Suppressor macrophage treated with lipopolysaccharide for 1 hour (primary cell): ENCODE measurements at regions not wholly inside any gene's neighbourhood (a gene's known extent, or its start where the extent isn't known, plus 50 kb on each side); places are given as distances from the start of the nearest gene placed in this dataset.
"Not testable (repeated sequence)": the region's sequence is repeated elsewhere in the genome, so short reads cannot be mapped to it uniquely, and the experiment has no call there.

Experiments
- DNase-seq, 3 donors: peaks; one replicate each; pipeline ENCODE4 v3.0.0-alpha.2; 2020 to 2022

DNA sequence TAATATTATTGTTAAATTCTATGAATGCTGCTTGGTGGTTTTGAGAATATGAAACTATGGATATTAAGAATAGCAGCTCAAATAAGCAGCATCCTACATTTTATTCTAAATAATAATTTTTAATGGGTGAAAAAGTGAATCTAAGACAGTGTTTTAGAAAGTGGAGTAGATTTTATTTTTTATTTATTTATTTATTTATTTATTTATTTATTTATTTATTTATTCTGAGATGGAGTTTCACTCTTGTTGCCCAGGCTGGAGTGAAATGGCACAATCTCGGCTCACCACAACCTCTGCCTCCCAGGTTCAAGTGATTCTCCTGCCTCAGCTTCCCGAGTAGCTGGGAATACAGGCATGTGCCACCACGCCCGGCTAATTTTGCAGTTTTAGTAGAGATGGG, 1199.4 kb downstream of the EPHA7 start:
- not testable (repeated sequence) for DNase-seq

DNA sequence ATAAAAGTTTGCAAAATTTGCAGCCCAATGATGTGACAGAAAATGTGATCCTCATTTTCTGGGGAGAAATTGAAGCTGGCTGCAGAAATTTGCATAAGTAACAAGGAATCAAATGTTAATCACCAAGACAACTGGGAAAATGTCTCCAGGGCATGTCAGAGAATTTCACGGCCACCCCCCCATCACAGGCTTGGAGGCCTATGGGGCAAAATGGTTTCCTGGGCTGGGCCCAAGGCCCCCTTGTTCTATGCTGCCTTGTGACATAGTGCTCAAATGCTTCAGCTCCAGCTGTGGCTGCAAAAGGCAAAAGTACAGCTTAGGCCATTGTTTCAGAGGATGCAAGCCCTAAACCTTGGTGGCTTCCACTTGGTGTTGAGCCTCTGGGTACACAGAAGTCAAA, 1202.6 kb downstream of the EPHA7 start:
- DNase-seq, result no peak

DNA sequence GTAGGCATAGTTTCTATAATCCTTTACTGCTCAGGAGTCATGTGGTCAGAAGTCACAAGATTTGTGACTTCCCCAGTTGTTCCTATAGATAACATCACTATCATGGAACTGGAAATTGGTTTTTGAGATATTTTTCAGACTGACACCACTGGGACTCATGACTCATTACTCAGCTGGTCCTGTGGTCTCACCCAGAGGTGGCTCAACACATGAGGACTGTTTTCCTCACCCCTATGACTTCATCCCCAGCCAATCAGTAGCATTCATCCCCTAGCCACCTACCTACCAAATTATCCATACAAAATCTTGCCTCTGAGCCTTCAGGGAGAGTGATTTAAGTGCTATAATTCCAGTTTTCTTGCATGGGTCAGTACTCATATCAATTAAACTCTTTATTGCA, 1217.7 kb downstream of the EPHA7 start:
- DNase-seq, result peak in 2 of 3 donors; percentile 1 to 5

DNA sequence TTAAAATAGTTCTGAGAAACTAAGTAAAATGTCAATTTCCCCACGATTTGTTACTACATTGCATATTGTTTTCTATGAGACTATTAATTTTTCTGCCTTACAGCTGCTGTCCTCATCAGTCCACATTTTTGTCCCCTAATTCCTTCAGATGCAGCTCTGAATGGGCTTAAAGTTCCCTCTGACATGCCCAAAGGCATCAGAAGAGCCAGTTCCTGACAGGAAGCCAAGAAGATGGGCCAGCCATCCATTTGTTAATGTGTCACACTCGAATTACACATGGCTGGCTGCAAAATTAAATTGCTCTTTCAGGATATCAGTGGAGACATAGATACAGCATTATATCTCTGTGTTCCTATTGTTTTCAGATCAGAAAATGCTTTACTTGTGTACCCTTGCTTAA, 1223.0 kb downstream of the EPHA7 start:
- no peak for DNase-seq

DNA sequence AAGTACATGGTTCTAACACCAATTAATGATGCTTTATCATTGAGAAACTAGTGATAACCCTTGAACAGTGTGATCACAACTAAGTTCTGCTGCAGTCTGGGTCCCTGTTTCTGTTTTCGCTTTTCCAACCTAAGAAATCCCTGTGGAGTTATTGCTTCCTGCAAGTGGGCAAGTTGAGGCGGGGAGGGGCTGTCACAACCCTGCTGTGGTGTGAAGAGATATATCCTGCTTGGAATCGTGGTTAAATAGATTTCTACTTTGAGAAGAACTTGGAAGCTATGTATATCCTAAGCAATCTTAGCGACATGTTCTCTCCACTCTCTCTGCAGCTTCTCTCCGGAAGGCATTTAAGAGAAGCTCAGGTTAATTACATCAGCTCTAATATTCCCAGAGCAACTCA, 1223.6 kb downstream of the EPHA7 start:
- DNase-seq, result no peak

DNA sequence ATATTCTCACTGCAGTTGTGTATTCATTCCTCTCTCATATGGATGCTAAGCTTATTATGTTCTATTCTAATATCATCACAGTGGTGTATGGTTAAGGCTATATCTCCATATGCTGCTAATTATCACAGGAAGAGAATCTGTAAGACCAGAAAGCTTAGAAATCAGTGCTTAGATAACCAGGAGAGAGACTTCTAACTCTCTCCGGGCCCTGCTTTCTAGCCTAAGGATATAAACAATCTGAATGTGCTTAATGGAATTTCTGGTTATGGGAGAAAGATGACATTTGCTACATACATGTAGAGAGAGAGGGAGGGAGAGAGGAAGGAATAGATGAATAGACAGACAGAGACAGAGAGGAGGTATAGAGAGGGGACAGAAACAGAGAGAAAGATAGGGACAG, 1231.3 kb downstream of the EPHA7 start:
- DNase-seq, result no peak

DNA sequence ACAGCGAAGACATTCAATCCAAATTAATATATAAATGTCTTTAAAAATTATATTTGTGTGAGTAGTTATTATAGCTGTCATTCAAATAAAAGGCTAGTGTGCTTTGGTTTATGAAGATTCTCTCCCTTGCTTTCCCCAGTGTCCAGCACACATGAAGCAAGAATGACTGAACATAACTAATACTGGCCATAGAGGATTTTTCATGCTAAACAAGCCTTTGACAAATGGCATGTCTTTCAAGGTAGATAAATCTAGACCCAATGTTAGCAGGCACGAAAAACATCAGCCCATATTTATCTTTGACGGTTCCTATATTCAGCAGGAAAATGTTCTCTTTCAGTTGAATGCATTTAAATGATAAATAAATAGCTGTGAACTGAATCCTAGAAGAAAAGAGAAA, 1234.4 kb downstream of the EPHA7 start:
- no peak for DNase-seq

DNA sequence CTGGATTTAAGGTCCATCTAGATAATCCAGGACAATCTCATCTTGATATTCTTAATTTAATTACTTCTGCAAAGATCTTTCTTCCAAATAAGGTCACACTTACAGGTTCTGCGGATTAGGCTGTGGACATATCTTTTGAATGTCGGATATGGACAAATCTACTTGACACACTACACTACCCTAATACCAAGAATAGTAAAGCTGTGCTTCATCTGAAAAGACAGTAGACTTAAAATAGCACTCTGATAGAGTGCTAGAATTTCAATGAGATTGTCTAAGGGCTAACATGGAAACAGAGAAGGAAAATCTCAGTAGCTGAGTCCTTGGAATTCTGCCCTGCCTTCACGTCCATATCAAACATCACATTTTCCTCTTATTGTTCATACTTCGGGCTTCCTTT, 1238.0 kb downstream of the EPHA7 start:
- DNase-seq, result no peak

DNA sequence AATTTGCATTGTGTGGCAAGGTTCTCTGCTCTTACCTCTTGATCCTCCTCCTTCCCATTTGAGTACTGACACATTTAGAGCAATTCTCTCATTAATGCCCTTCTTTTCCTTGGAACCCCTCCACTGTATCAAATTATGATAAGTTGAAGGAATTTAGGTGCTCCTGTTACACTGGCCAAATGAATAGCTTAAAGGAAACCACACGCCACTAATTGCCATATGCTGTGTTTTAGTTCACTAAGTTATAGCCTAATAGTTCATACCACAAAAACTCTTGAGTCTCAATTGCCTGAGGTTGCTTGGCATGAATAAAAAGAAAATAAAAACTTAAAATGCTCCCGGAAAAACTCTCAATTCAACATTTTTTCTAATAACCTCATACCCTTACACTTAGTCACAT, 1239.3 kb downstream of the EPHA7 start:
- no peak for DNase-seq

DNA sequence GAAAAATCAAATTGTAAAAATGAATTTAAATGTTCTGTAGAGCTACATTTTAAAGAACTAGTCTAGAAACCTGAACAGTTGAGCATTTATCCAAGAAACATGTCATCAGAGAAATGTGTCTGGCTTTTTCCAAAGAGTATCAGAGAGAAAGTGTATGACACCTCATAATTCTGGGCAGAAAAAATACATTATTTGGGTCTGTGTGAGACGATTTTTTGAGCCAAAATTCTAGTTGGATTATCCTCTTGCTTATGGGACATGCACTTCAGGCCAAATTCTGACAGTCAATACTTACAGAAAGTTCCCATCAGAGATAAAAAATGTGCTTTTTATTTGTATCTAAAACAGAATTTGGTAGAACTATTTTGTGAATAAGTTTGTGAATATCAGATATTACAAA, 1242.7 kb downstream of the EPHA7 start:
- no peak for DNase-seq

DNA sequence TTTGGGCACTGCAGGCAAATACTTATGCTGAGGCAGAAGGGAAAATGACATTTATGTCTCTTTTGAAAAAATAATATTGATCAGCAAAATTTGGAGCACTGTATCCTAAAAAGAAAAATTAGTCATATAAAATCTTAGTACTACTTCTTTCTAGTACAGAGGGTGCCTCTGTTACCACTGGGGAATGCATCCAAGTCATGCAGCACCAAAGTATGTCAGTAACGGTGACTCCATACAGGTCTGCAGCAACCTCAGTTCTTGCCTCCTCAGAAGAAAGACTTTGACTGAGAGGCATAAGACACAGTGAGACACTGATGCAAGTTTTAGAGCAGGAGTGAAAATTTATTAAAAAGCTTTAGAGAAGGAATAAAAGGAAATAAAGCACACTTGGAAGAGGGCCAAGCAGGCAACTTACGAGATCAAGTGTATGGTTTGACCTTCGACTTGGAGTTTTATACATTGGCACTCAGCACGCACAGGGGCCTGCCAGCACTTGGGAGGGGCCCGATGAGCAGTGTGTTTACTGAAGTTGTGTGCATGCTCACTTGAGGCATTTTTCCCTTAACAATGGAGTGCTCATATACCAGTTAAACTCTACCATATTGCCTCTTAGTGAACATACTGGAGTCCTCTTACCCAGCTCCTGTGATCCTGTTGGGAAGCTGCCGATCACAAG, 1244.8 kb downstream of the EPHA7 start:
- DNase-seq, result no peak

DNA sequence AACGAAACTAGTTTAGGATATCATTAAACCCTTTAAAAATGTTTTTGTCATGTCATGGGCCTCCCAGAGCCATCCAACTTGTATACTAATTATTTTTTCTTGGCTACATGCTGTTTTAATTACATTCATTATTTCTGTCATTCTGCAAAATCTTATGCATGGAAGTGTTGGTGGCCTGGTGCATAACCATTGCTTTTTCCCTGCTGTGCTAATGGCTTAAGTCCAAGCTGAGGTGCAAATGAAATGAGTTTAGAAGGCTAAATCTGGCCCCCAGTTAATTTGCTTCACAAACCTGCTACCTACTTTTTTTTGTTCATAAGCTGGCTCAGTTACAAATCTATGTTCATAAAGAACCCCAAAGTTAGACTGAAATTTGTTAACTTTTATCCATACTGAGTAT, 1249.9 kb downstream of the EPHA7 start:
- DNase-seq, result no peak

DNA sequence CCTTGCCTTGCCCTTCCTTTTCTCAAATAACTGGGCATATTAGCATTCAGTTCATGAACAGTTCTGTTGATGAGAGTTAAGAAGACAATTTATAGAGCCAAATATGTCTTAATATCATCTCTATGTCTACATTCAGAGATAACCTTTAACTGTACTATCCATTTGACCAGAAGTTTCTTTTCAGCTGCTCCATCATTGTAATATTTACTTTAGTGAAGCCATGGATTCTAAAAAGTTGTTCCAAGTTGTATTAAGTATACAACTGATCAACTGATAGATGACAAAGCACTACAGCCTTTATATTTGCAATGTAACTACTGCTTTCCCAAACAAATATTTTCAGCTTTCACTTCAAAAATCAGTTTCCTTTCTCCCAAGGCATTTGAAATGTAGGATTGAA, 1252.7 kb downstream of the EPHA7 start:
- DNase-seq, result no peak

DNA sequence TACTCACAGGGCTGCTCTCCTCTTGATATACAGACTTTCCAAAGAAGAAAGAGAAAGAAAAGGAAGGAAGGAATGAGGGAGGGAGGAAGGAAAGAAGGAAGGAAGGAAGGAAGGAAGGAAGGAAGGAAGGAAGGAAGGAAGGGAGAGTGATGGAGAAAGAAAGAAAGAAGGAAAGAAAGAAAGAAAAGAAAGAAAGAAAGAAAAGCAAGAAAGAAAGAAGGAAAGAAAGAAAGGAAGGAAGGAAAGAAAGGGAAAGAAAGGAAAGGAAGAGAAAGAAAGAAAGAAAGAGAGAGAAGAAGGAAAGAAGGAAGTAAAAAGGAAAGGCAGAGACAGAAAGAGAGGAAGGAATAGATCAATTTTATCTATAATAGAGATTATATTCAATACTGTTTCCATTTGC, 1257.4 kb downstream of the EPHA7 start:
- DNase-seq, result no peak

DNA sequence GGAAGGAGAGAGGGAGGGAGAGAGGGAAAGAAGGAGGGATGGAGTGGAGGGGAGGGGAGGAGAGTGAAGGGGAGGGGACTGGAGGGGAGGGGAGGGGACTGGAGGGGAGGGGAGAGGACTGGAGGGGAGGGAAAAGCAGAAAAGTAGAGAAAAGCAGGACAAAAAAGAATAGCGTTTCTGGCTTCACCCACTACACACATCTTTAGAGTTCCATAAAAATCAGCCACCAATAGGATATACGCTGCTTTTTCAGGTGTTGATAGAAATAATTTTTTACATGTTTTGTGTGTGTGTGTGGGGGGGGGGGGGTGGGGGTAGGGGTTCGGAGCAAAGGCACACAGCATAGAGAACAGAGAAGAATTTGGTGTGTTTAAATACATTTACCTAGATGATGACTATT, 1259.1 kb downstream of the EPHA7 start:
- DNase-seq, result no peak

DNA sequence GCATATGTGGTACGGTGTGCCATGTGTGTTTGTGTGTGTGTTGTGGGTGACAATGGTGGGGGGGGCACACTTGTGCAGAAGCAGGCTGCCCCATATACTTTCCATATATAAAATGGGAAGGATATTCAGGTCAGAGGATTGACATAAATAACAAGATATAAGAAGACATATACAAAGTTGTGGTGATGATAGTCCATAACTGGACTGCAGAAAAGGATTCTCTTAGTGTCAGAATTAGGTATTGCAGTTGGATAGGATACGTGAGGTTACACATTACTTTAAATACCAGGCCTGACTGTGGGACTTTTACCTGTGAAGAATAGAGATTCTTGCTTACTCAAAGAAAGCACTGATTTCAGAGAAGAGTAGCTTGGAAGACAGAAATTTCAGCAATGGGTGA, 1260.3 kb downstream of the EPHA7 start:
- DNase-seq, result no peak

DNA sequence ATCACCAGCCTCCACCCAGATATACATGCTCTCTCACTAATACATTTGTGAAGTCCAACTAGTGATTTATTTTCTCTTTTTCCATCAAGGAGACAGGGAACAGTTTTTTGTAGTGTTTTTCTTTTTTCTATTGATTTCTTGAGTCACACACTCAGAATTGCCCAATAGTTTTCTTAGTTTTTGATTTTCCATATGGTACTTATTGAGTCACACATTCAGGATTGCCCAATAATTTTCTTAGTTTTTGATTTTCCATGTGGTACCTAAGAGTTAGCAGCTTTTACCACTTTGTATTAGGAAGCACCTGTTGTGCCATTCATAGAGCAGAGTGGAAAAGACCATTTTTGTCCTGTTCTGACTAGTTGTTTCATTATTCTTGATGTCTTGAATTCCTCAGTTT, 1268.8 kb downstream of the EPHA7 start:
- DNase-seq, result no peak

DNA sequence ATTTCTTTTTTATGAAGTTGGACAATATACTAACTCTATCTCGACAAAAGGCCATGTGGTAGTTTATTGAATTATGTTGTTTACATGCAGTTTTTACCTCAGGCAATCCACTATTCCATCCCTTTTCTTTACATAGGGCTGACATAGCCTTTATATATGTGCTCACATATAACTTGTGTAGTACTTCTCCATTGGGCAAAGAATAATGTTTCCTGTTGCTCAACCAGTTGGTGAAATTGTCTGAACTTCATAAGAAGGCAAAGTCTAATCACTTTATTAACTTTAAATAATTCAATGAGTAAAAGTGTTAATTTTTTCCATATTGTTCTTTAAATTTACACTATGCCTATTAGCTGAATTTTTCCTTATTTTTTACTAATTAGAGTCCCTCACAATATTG, 1272.1 kb downstream of the EPHA7 start:
- DNase-seq, result peak in 1 of 3 donors; percentile 27

DNA sequence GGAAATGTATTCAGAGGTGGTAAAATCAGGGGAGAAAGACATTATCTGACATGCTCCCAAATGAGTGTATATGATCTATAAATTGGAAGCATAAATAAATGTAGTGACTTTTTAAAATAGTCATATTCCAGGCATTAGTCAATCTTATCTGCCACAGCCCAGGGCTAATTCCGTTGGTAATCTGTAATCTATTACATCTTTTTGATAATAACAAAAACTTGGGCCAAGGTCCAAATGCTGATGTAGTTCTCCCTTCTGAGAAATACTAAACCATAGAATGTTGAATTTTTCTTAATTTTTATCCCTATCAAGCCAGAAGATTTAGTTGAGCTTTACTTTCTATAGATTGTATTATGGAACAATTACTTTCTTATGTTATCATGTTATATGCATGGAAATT, 1279.8 kb downstream of the EPHA7 start:
- DNase-seq, result no peak

DNA sequence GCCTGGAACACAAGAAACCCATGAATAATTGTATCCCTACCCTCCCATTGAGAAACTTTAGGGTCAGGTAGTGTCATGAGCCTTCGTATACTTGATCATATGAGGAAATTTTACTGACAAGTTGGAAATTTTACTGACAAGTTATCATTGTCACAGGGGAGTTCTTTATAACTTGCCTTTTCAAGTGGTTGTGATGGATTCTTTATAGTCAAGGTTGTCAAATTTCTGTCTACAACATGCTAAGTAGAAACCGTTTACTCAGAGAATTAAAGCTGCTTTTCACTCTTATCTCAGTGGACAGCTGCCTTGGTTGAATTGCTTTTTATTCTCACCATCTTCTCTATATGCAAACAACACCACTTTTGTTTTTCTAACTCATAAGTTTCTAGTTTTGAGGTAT, 1286.4 kb downstream of the EPHA7 start:
- no peak for DNase-seq

DNA sequence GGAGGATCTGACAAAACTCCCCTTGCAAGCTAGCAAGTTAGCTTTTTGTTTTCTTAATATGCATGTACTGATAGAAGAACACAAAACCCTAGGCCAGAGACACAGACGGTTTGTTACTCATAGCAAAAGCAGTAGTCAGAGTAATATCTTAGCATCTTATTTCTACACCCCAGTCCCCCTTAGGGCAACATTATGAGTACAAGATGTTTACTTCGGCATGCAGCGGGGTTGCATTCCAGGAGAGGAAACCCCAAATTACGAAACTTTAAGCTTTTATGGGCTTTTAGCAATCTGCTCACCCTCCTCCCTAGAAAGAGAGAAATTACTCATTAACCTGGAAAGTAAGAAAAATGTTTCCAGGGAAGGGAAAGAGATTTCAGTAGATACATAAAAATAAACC, 1286.9 kb downstream of the EPHA7 start:
- peak; percentile 25 to 65 (median 54) for DNase-seq

DNA sequence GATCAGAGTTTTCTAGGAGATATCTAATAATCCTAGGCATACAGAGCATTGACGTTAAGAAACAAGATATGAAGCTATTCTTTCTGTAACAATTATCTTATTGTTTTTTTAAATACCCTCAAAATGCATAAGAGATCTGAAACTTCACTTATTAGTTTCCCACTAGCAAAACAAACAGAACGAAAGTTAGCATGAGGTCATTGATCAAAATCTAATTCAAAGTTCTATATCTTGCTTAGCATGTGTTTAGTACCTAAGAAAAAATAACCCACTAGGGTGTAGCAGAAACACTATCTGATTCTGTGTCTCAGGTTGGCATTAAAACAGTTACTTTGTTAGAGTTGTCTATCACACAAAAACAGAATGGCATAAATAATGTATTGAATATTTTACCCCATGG, 1288.4 kb downstream of the EPHA7 start:
- DNase-seq, result no peak

DNA sequence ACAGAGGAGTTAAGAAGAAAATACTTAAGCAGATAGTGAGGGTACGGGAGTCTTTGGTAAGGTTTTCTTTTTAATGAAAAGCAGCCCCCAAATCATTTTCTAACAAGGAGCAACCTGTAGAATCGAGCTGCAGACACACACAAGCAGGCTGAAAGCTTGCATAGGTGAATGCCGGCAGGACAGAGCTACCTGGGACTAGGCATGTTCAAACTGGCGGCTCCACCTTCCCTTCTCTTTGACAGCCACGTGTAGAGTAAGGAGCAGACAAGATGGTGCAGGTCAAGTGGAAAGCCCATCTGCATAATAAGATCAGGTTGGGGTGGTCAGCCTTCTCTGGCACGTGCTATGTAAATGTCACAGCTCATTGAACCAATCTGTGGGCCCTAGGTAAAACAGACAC, 1292.4 kb downstream of the EPHA7 start:
- DNase-seq, result no peak

DNA sequence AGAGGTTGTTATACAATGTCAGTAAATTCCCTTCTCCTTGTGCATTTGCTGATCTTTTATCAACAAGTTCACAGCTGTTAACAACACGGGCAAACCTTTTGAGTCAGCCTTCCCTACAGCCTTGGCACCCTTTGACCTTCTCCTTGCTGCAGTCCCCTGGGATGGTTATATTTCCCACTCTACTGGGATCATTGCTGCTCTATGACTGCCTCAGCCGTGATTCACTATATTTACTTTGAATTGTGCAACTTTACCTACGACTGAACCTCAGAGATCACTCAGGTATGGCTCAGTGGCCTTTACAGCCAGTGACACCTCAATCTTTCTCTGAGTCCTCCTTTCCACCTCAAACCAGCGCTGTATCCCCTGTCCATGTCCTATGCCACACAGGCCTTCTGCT, 1293.3 kb downstream of the EPHA7 start:
- DNase-seq, result no peak

DNA sequence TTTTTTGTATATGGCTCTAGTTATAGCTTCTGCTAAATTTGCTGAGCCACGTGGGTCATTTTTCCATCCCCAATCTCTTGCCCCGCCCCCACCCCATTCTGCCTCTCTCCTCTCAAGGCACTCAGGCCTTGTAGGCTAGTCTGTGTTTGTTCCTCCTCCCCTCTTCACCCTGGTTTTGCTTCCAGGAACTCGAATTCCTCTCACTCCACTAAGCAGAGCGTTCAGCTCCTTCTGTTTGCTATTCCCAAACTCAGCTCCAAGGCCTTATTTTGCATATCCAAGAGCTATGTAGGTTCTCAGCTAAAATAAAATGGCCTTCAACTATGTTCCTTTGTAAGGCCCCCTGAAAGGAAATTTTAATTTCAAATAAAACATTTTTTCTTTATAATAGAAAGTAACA, 1293.7 kb downstream of the EPHA7 start:
- DNase-seq, result no peak

DNA sequence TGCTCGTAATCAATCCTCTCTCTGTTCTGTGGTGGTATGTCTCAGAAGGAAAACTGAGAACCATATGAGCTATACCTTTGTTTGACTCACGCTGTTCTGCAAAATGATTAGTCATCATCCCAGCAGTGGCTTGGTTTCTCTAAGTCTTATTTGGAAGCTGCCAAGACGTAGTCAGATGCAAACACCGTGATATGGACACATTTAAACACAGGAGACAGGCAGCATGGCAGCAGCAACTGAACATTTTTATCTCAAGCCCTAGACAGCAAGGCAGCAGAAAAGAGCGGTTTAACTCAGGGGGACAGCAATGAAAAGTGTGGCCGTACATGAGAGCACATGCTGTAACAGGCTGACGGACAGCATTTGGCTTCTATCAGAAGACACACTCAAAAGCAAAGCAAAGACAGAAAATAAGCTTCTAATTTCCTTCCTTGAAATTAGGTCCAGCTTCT, 1295.1 kb downstream of the EPHA7 start:
- no peak for DNase-seq
